ENCODE measurements at regions not wholly inside any gene's neighbourhood (a gene's known extent, or its start where the extent isn't known, plus 50 kb on each side); places are given as distances from the start of the nearest gene placed in this dataset.
"Not testable (repeated sequence)": the region's sequence is repeated elsewhere in the genome, so short reads cannot be mapped to it uniquely, and the experiment has no call there.

DNA sequence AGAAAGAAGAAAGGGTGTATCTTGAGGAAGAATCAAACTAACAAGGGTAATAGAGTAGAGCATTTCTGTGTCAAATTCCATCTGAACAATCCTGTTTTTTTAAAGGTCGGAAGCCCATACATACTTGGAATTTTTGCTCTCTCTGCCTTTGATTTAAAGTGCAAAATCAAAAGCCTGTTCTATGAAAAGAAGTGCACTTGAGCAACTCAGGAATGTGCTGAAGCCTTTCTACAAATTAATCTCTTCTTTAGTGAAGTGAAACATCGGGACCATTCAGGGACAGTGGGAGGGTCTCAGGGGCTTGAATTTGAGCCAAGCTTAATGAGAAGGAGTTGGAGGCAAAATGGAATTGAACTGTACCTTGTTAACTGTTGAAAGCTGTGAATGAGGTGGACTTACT, 1008.5 kb upstream of the LCORL start:
- no peaks in the 10 kb centered on the region for H3K27me3 ChIP-seq (ENCODE audit: control insufficient read depth, insufficient read depth, low read length)
- ChIA-PET POLR2A (no interaction called here), CTCF (no interaction called here)
- no peak overlapping the region for H3K27ac ChIP-seq (ENCODE audit: low read depth, low read length)
- no peaks in the 10 kb centered on the region for H3K9me3 ChIP-seq (ENCODE audit: control insufficient read depth, insufficient read depth, low read length)
- DNase-seq (ENCODE audit: low read depth, low spot score): no peak
- no peak overlapping the region for H3K4me3 ChIP-seq (ENCODE audit: low read depth, low read length)
- TF ChIP-seq, protein P1, sequence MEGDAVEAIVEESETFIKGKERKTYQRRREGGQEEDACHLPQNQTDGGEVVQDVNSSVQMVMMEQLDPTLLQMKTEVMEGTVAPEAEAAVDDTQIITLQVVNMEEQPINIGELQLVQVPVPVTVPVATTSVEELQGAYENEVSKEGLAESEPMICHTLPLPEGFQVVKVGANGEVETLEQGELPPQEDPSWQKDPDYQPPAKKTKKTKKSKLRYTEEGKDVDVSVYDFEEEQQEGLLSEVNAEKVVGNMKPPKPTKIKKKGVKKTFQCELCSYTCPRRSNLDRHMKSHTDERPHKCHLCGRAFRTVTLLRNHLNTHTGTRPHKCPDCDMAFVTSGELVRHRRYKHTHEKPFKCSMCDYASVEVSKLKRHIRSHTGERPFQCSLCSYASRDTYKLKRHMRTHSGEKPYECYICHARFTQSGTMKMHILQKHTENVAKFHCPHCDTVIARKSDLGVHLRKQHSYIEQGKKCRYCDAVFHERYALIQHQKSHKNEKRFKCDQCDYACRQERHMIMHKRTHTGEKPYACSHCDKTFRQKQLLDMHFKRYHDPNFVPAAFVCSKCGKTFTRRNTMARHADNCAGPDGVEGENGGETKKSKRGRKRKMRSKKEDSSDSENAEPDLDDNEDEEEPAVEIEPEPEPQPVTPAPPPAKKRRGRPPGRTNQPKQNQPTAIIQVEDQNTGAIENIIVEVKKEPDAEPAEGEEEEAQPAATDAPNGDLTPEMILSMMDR (IDR thresholded peaks at IDR 0.05; ENCODE audit: low read depth, low read length): no peak

DNA sequence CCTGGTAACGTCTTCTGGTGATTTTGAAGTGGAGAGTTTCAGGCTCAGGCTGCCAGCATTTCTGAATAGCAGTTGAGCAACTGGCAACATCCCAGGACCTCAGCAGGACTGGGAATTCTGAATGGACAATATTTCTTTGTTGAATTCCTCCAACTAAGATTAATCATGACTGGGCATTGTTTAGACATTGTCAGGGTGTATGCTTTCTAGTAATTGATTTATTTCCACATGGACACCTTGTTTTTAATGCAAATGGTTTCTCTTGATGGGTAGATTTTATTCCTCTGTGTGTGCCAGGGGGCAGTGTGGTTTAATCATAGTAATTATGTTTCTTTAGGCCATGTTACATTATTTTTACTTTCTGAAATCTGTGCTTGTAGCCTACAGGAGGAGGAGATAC, 1004.7 kb upstream of the LCORL start:
- POLR2A ChIA-PET: no interaction called here
- TF ChIP-seq, protein P1 (IDR thresholded peaks at IDR 0.05; ENCODE audit: low read depth, low read length): no peak
- CTCF ChIA-PET: no interaction called here
- Histone ChIP-seq H3K9me3 (ENCODE audit: control insufficient read depth, insufficient read depth, low read length) (no peaks in the 10 kb centered on the region), H3K27me3 (ENCODE audit: control insufficient read depth, insufficient read depth, low read length) (no peaks in the 10 kb centered on the region), H3K4me3 (ENCODE audit: low read depth, low read length) (no peak overlapping the region), H3K27ac (ENCODE audit: low read depth, low read length) (no peak overlapping the region)
- no peak for DNase-seq (ENCODE audit: low read depth, low spot score)

- CTCF ChIA-PET: no interaction called here
- POLR2A ChIA-PET: no interaction called here
- Histone ChIP-seq H3K27ac (ENCODE audit: low read depth, low read length) (no peak overlapping the region), H3K4me3 (ENCODE audit: low read depth, low read length) (no peak overlapping the region), H3K27me3 (ENCODE audit: control insufficient read depth, insufficient read depth, low read length) (no peaks in the 10 kb centered on the region), H3K9me3 (ENCODE audit: control insufficient read depth, insufficient read depth, low read length) (no peaks in the 10 kb centered on the region)
- TF ChIP-seq, protein P1 (IDR thresholded peaks at IDR 0.05; ENCODE audit: low read depth, low read length): no peak
- DNase-seq (ENCODE audit: low read depth, low spot score): no peak
These were observed 1003.5 kb upstream of the LCORL start for GRCh38 chr4:19025031-19025430.

DNA sequence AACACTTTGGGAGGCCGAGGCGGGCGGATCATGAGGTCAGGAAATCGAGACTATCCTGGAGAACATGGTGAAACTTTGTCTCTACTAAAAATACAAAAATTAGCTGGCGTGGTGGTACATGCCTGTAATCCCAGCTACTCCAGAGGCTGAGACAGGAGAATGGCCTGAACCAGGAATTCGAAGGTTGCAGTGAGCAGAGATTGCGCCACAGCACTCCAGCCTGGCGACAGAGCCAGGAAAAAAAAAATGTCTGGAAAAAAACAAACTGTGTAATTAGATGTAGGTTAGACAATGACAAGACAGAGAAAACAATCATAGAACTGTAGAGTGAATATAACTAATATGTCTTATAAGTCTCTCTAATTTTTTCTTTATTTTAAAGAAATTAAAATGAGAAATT, 1002.5 kb upstream of the LCORL start:
- Histone ChIP-seq H3K4me3 (ENCODE audit: low read depth, low read length) (no peak overlapping the region), H3K27me3 (ENCODE audit: control insufficient read depth, insufficient read depth, low read length) (no peaks in the 10 kb centered on the region), H3K9me3 (ENCODE audit: control insufficient read depth, insufficient read depth, low read length) (no peaks in the 10 kb centered on the region), H3K27ac (ENCODE audit: low read depth, low read length) (no peak overlapping the region)
- TF ChIP-seq, protein P1 (IDR thresholded peaks at IDR 0.05; ENCODE audit: low read depth, low read length): no peak
- DNase-seq (ENCODE audit: low read depth, low spot score): no peak
- ChIA-PET POLR2A (no interaction called here), CTCF (no interaction called here)

DNA sequence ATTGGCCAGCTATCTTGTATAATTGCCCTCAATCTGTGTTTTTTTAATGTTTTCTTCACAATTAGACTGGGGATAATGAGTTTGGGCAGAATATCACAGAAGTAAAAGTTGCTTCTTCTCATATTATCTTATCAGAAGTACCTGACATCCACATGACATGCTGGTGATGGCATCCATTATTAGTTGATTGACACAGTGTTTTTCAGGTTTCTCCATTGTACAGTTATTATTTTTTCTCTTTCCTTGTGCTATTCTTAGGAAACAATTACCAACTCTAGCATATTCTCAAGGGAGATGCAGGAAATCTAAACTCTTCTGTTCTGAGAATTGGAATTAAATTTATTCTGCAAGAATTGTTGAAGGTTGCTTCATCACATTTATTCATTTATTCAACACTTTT, 1000.1 kb upstream of the LCORL start:
- ChIA-PET CTCF (no interaction called here), POLR2A (no interaction called here)
- H3K27ac ChIP-seq (ENCODE audit: low read depth, low read length): no peak overlapping the region
- TF ChIP-seq, protein P1 (IDR thresholded peaks at IDR 0.05; ENCODE audit: low read depth, low read length): no peak
- no peaks in the 10 kb centered on the region for H3K27me3 ChIP-seq (ENCODE audit: control insufficient read depth, insufficient read depth, low read length)
- no peaks in the 10 kb centered on the region for H3K9me3 ChIP-seq (ENCODE audit: control insufficient read depth, insufficient read depth, low read length)
- no peak for DNase-seq (ENCODE audit: low read depth, low spot score)
- no peak overlapping the region for H3K4me3 ChIP-seq (ENCODE audit: low read depth, low read length)

GRCh38 chr4:19016550-19016949, 995.0 kb upstream of the LCORL start:
- CTCF ChIA-PET; POLR2A ChIA-PET; H3K27me3 ChIP-seq (ENCODE audit: control insufficient read depth, insufficient read depth, low read length); H3K9me3 ChIP-seq (ENCODE audit: control insufficient read depth, insufficient read depth, low read length); H3K4me3 ChIP-seq (ENCODE audit: low read depth, low read length); H3K27ac ChIP-seq (ENCODE audit: low read depth, low read length); DNase-seq (ENCODE audit: low read depth, low spot score): not testable (repeated sequence)
